Transverse colon (tissue), 4 donors: ENCODE measurements at regions not wholly inside any gene's neighbourhood (a gene's known extent, or its start where the extent isn't known, plus 50 kb on each side); places are given as distances from the start of the nearest gene placed in this dataset.

Experiments
- DNase-seq: peaks from one replicate; pipeline ENCODE4 v3.0.0-alpha.2; 2019
- H3K27ac ChIP-seq, 4 donors: fragments of 200-600 bp; sonication (generic); 2 replicates each; pipeline ENCODE4 v1.5.1; 2016 to 2018; ENCODE audit warnings: inconsistent platforms in 4 of 4
- H3K27me3 ChIP-seq: fragments of 200-600 bp; sonication (generic); 2 replicates; pipeline ENCODE4 v1.5.1; 2017; ENCODE audit warnings: inconsistent platforms
- H3K36me3 ChIP-seq, 4 donors: fragments of 200-600 bp; sonication (generic); 2 replicates each; pipeline ENCODE4 v1.5.1; 2017 to 2019; ENCODE audit warnings: inconsistent platforms in 4 of 4
- H3K4me1 ChIP-seq, 4 donors: fragments of 200-600 bp; sonication (generic); 2 replicates each; pipeline ENCODE4 v1.5.1; 2017 to 2020; ENCODE audit warnings: inconsistent platforms in 4 of 4
- H3K4me3 ChIP-seq, 4 donors: fragments of 200-600 bp; sonication (generic); 1 replicate in 1 of 4; 2 replicates in 3 of 4; pipeline versions ENCODE4 v1.5.1 to v1.6.1; 2017 to 2019; ENCODE audit warnings: inconsistent platforms in 4 of 4
- H3K9me3 ChIP-seq, 2 donors: fragments of 200-600 bp; sonication (generic); 2 replicates each; pipeline ENCODE4 v1.5.1; 2017 to 2019; ENCODE audit warnings: inconsistent platforms in 2 of 2
- EP300 ChIP-seq: sonication (generic); formaldehyde crosslinking; IDR thresholded peaks from one replicate; pipeline ENCODE4 v1.6.1; 2017; ENCODE audit warnings: antibody characterized with exemption, low read depth
- POLR2A ChIP-seq: fragments of 450-650 bp; IDR thresholded peaks from one replicate; pipeline ENCODE4 v1.6.1; 2016; ENCODE audit warnings: antibody characterized with exemption, mild to moderate bottlenecking, moderate library complexity
- POLR2AphosphoS5 ChIP-seq, 3 donors: sonication (generic); formaldehyde crosslinking; IDR thresholded peaks; one replicate each; pipeline ENCODE4 v1.6.1; 2016; ENCODE audit warnings: antibody characterized with exemption in 3 of 3
- WGBS, 2 donors: methylation state at CpG; one replicate each; pipeline ENCODE4 v1.1.5; 2018; ENCODE audit warnings: low coverage in 1 of 2; 5-methylcytosine and 5-hydroxymethylcytosine counted together
- in situ Hi-C, 4 donors: fragments of 200-750 bp; cut with MboI; loops; one replicate each; pipeline versions ENCODE4 v1.15.0 to v1.15.1; 2017; ENCODE audit warnings: low sequenced_read_pairs in 3 of 4, low pct_ligation_motif_present in 1 of 4, low pct_unique_long_range_greater_than_20kb in 1 of 4
- intact Hi-C: fragments of 100-400 bp; cut with DNase I; formaldehyde crosslinking; loops from one replicate; pipeline ENCODE4 v1.15.1; 2023; ENCODE audit warnings: low total_unique reads
- TF ChIP-seq, protein P1 (sequence below), 5 experiments: fragments of 200-600 bp in 3 of 5; fragments of 450-650 bp in 2 of 5; sonication (generic) in 3 of 5; IDR thresholded peaks; 1 replicate in 2 of 5; 2 replicates in 3 of 5; pipeline ENCODE4 v1.5.1; 2016 to 2017; ENCODE audit warnings: antibody characterized with exemption in 5 of 5, inconsistent platforms in 3 of 5, mild to moderate bottlenecking in 2 of 5, moderate library complexity in 1 of 5

GRCh38 chr20:60658681-60659080, 593.4 kb upstream of the CDH4 start:
- Histone ChIP-seq H3K9me3 (no peaks in the 10 kb centered on the region), H3K4me3 (no peak overlapping the region), H3K4me1 (no peaks in the 10 kb centered on the region), H3K27me3 (no peaks in the 10 kb centered on the region), H3K27ac (no peak overlapping the region), H3K36me3 (no peaks in the 10 kb centered on the region)
- no peak for DNase-seq
- in situ Hi-C loops (no loop called here), intact Hi-C loops (no loop called here)
- TF ChIP-seq POLR2AphosphoS5 (IDR thresholded peaks at IDR 0.05) (no peak), POLR2A (no peak), EP300 (no peak)
- TF ChIP-seq, protein P1, sequence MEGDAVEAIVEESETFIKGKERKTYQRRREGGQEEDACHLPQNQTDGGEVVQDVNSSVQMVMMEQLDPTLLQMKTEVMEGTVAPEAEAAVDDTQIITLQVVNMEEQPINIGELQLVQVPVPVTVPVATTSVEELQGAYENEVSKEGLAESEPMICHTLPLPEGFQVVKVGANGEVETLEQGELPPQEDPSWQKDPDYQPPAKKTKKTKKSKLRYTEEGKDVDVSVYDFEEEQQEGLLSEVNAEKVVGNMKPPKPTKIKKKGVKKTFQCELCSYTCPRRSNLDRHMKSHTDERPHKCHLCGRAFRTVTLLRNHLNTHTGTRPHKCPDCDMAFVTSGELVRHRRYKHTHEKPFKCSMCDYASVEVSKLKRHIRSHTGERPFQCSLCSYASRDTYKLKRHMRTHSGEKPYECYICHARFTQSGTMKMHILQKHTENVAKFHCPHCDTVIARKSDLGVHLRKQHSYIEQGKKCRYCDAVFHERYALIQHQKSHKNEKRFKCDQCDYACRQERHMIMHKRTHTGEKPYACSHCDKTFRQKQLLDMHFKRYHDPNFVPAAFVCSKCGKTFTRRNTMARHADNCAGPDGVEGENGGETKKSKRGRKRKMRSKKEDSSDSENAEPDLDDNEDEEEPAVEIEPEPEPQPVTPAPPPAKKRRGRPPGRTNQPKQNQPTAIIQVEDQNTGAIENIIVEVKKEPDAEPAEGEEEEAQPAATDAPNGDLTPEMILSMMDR (IDR thresholded peaks at IDR 0.05) = no peak
- WGBS, 2 donors = 41 to 52% methylated on average over 6 to 13 of the region's 13 CpGs

- intact Hi-C loops = no loop called here
- H3K9me3 ChIP-seq = no peaks in the 10 kb centered on the region
- no peak overlapping the region for H3K27ac ChIP-seq
- 52 to 68% methylated on average over 3 to 8 of the region's 8 CpGs for WGBS, 2 donors
- H3K36me3 ChIP-seq = no peaks in the 10 kb centered on the region
- no peaks in the 10 kb centered on the region for H3K27me3 ChIP-seq
- no peaks in the 10 kb centered on the region for H3K4me1 ChIP-seq
- no peak overlapping the region for H3K4me3 ChIP-seq
- in situ Hi-C loops = no loop called here
- DNase-seq = no peak
- TF ChIP-seq POLR2AphosphoS5 (IDR thresholded peaks at IDR 0.05) = no peak
- TF ChIP-seq EP300 = no peak
- TF ChIP-seq, protein P1 (IDR thresholded peaks at IDR 0.05) = no peak
- no peak for TF ChIP-seq POLR2A
Observed at GRCh38 chr20:60659240-60659639, 592.8 kb upstream of the CDH4 start.

DNA sequence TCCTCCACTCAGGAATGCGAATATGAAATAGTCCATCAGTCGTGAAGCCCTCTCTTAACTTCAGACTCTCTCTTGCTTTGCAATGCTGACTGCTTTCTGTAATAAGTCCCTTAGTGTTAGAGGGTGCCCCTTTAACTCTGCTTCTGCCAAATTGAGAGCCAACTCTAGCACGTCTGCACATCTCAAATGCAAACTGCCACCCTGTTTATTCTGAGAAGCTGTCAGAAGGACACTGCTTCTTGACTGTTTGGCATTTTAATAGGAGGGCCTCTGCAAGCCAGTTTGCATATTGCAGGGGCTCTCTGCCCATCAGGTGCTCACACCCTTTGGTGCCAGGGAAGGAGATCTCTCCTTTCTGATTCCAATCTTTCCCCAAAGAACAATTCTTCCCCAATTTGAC, 589.8 kb upstream of the CDH4 start:
- H3K9me3 ChIP-seq = no peaks in the 10 kb centered on the region
- in situ Hi-C loops (no loop called here), intact Hi-C loops (no loop called here)
- no peak for DNase-seq
- no peak overlapping the region for H3K4me3 ChIP-seq
- WGBS, 2 donors = 58 to 61% methylated on average over 2 to 3 of the region's 3 CpGs
- TF ChIP-seq POLR2A = no peak
- TF ChIP-seq POLR2AphosphoS5 (IDR thresholded peaks at IDR 0.05) = no peak
- no peak for TF ChIP-seq EP300
- TF ChIP-seq, protein P1 (IDR thresholded peaks at IDR 0.05) = no peak
- H3K4me1 ChIP-seq = no peaks in the 10 kb centered on the region
- H3K27ac ChIP-seq = no peak overlapping the region
- H3K36me3 ChIP-seq = no peaks in the 10 kb centered on the region
- H3K27me3 ChIP-seq = no peaks in the 10 kb centered on the region

GRCh38 chr20:60664106-60664505, 588.0 kb upstream of the CDH4 start:
- Histone ChIP-seq H3K9me3 (no peaks in the 10 kb centered on the region), H3K4me3 (no peak overlapping the region), H3K4me1 (no peaks in the 10 kb centered on the region), H3K27ac (no peak overlapping the region), H3K36me3 (no peaks in the 10 kb centered on the region), H3K27me3 (no peaks in the 10 kb centered on the region)
- intact Hi-C loops = no loop called here
- TF ChIP-seq, protein P1 (IDR thresholded peaks at IDR 0.05) = no peak
- TF ChIP-seq POLR2AphosphoS5 (IDR thresholded peaks at IDR 0.05) = no peak
- TF ChIP-seq POLR2A = no peak
- no peak for TF ChIP-seq EP300
- DNase-seq = no peak
- in situ Hi-C loops = no loop called here
- 81% methylated on average over 5 of the region's 5 CpGs; no CpG with 5 or more reads in 1 of the 2 donors for WGBS, 2 donors
